GM21619 (cell line): ENCODE measurements at regions not wholly inside any gene's neighbourhood (a gene's known extent, or its start where the extent isn't known, plus 50 kb on each side); places are given as distances from the start of the nearest gene placed in this dataset.

Source experiments
- ATAC-seq: cut with Tn5 transposase; IDR thresholded peaks from one replicate; pipeline ENCODE4 v1.9.1; 2021; ENCODE audit not compliant: unreplicated experiment

GRCh38 chr5:1952444-1953099 is 69.8 kb upstream of the IRX4 start:
- ATAC-seq = no peak

GRCh38 chr5:1952021-1952420 is 69.3 kb upstream of the IRX4 start:
- ATAC-seq = no peak

DNA sequence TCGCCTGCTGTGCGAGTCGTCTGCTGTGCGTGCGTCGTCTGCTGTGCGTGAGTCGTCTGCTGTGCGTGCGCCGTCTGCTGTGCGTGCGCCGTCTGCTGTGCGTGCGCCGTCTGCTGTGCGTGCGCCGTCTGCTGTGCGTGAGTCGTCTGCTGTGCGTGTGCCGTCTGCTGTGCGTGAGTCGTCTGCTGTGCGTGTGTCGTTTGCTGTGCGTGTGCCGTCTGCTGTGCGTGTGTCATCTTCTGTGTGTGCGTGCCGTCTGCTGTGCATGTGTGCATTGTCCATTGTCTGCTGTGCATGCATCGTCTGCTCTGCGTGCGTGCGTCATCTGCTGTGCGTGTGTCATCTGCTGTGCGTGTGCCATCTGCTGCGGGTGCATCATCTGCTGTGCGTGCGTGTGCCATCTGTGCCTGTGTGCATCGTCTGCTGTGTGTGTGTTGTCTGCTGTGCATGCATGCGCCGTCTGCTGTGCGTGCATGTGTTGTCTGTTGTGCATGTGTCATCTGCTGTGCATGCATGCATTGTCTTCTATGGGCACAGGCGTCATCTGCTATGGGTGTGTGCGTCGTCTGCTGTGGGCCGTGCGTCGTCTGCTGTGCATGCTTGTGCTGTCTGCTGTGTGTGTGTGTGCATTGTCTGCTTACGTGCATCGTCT is 68.6 kb upstream of the IRX4 start:
- no peak for ATAC-seq

GRCh38 chr5:1950708-1951103 is 68.0 kb upstream of the IRX4 start:
- no peak for ATAC-seq

GRCh38 chr5:1950096-1950707 is 67.5 kb upstream of the IRX4 start:
- ATAC-seq = no peak

- no peak for ATAC-seq
Measured at GRCh38 chr5:1949253-1949652, 66.5 kb upstream of the IRX4 start.

GRCh38 chr5:1948663-1949191 is 66.0 kb upstream of the IRX4 start:
- ATAC-seq = no peak

- ATAC-seq = no peak
Measured at GRCh38 chr5:1948111-1948510, 65.4 kb upstream of the IRX4 start.

GRCh38 chr5:1946776-1947175 is 64.1 kb upstream of the IRX4 start:
- no peak for ATAC-seq

DNA sequence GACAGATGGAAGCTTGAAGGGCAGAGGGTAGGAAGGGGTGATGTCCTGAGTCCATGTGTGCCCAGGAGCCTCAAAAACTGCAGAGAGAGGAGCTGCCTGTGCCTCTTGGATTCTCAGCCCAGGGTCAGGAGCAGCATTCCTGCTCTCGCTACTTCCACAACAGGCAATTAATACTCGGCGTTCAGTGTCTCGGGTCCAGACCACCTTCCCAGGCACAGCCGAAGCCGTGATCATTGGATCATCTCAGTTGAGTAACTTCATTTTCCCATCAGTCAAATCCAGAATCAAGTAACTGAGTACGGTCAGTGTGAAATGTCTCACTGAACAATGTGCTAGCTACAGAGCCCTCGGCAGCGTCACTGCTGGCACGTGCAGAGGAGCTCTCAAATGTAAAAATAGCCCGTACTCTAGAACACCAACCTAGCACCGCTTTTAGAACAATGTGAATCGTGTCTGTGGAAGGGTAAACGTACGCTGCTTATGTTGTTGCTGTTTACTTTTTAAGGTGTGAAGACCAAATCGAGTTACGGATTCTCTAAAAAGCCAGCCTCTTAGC is 63.5 kb upstream of the IRX4 start:
- no peak for ATAC-seq

- no peak for ATAC-seq
Measured at GRCh38 chr5:1945606-1946005, 62.9 kb upstream of the IRX4 start.

DNA sequence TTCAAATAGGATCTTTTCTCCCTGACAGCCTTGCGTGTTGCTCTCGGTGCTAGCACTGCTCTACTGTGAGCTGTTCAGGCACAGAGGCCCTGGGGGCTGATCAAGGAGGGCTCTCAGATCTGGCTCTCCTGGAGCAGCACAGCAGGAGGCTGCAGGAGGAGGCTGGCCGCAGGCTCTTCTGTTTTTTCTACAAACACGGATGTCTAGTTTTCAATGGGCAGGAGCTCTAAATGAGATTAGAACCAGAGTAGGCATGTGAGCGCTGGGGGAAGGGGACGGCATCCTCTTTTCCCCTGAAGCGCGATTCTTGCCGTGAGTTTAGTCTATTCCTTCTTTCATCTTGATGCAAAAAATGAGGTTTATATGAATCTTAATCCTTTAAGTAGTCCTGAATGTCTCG is 61.7 kb upstream of the IRX4 start:
- no peak for ATAC-seq

DNA sequence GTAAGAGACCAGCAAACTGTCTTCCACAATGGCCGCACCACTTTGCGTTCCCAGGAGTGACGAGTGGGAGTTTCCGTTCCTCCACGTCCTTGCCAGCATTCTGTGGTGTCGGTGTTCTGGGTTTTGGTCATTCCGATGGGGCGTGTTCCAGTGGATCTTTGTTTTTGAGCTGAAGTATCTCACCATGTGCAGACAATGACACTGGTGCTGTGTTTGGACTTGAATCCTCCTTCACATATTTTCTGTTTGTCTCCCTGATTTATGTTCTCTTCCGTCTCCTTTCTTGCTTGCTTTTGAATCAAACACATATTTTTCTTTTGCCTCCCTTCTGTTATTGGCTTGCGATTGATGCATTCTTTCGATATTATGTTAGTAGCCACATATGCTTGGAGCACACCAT is 60.8 kb upstream of the IRX4 start:
- no peak for ATAC-seq

DNA sequence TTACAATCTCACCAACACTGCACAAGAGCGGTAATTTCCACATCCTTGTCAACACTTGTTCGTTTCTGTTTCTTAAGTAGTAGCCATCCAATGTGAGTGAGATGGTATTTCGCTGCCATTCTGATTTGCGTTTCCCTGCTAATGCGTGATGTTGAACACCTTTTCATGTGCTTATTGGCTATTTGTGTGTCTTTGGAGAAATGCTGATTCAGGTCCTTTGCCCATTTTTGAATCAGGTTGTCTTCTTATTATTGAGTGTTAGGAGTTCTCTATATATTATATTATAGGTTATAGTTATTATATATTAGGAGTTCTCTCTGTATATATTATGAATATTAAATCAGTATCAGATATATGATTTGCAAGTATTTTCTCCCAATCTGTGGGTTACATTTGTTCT is 59.9 kb upstream of the IRX4 start:
- no peak for ATAC-seq

DNA sequence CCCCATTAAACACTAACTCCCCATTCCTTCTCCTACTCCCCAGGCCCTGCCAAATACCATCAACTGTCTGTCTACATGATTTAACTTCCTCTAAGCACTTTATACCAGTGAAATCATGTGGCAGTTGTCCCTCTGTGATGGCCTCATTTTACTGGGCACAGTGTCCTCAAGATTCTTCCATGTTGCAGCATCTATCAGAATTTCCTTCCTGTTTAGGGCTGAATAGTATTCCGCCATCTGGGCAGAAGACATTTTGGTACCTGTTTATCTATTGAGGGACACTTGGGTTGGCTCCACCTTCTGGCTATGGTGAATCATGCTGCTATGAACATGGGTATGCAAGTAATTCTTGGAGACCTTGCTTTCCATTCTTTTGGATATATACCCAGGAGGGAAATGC is 59.4 kb upstream of the IRX4 start:
- ATAC-seq = no peak

- ATAC-seq = no peak
Measured at GRCh38 chr5:1939256-1939655, 56.5 kb upstream of the IRX4 start.

GRCh38 chr5:1938310-1939000 is 55.7 kb upstream of the IRX4 start:
- ATAC-seq = no peak

GRCh38 chr5:1937590-1937989 is 54.9 kb upstream of the IRX4 start:
- no peak for ATAC-seq

DNA sequence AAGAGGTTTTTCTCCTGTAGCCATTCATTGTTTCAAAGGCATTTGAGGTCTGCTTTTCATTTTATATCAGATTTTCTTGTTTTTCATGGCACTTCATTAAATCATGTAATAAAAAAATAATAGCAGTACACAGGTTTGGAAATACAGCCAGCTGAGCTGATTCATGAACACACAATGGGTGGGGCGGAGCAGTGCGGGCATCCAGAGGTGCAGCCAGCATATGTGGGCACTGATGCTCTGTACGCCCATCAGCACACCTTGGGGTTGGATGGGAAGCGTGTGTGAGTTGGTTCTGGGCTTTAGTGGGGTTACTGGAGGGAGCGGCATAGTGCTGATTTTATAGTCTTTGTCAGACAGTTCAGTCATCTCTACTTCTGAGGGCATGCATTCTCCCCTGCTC is 54.2 kb upstream of the IRX4 start:
- no peak for ATAC-seq

DNA sequence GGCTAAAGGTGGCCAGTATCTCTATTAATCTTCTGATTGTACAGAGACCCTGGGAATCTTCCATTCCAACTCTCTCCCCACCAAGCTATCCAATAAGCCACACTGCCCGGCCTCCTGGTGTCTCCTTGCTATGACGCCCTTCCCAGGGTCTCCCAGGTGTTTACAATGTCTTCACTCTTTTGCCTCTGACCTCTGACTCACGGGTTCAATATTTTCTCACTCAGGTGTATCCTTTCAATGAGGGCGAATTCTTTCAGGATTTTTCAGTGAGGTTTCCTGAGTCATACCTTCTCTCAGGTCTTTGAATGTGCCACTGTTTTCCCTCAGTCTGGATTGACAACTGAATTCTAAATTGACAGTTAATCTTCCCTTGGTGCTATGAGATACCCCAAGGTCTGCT is 53.7 kb upstream of the IRX4 start:
- no peak for ATAC-seq

DNA sequence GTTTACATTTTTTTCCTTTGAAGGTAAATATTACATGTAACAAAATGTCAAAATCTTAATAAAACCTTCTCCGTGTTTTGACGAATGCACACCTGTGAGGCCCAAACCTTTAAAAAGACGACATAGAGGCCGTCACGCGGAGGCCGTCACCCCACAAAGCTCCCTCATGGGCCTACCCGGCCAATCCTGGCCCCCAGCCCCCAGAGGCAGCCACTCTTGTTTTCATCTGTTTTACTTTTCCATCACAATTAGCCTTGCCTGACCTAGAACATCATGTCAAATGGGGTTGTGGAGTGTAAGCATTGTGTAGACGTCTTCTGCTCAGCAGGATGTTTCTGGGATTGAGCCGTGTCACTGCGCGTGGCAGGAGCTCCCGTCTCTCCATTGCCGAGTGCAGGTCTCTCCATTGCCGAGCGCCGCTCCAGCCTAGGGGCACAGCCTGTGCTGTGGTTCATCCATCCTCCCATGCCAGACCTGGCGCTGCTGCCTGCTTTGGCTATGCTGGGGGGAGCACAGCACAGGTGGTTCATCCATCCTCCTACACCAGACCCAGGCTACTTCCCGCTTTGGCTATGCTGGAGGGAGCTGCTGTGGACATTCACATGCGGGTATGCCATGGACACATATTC is 52.2 kb upstream of the IRX4 start:
- no peak for ATAC-seq
